Activated naive CD4-positive, alpha-beta T cell treated with anti-CD3 and anti-CD28 coated beads, Interleukin-2, amount 50 U/mL, for 72 hours (primary cell): ENCODE measurements at regions not wholly inside any gene's neighbourhood (a gene's known extent, or its start where the extent isn't known, plus 50 kb on each side); places are given as distances from the start of the nearest gene placed in this dataset.

Source experiments
- ATAC-seq, 2 donors: fragments of 150-1000 bp; cut with Tn5 transposase; 2 replicates each; pipeline ENCODE4 v1.10.0; 2021; ENCODE audit warnings: mild to moderate bottlenecking in 2 of 2, moderate library complexity in 2 of 2
- DNase-seq, 2 donors: peaks; one replicate each; pipeline ENCODE4 v3.0.0; 2021 to 2022; ENCODE audit warnings: low spot score in 2 of 2
- H3K27ac Mint-ChIP-seq, 2 donors: one replicate each; pipeline ENCODE4 v1.8.0; 2022; ENCODE audit warnings: mild to moderate bottlenecking in 2 of 2, mixed read lengths in 2 of 2
- H3K36me3 Mint-ChIP-seq, 2 donors: one replicate each; pipeline ENCODE4 v1.8.0; 2022; ENCODE audit warnings: mixed read lengths in 2 of 2
- H3K9me3 Mint-ChIP-seq, 2 donors: one replicate each; pipeline ENCODE4 v1.8.0; 2022; ENCODE audit warnings: mixed read lengths in 2 of 2

- ATAC-seq = no peak
- Mint-ChIP-seq H3K36me3 (peaks cover 0 to 5% of the 10 kb centered on the region in 2 donors), H3K27ac (no peak overlapping the region)
Observed at GRCh38 chr13:106898231-106898630, 330.3 kb upstream of the ARGLU1 start.

GRCh38 chr13:106888148-106888547 is 320.2 kb upstream of the ARGLU1 start:
- no peak overlapping the region for H3K27ac Mint-ChIP-seq
- no peak for ATAC-seq
- DNase-seq = no peak
- peaks cover 3 to 4% of the 10 kb centered on the region in 2 donors for H3K9me3 Mint-ChIP-seq
- no peaks in the 10 kb centered on the region for H3K36me3 Mint-ChIP-seq

More at GRCh38 chr13:106898231-106898630, 330.3 kb upstream of the ARGLU1 start:
- H3K9me3 Mint-ChIP-seq = no peaks in the 10 kb centered on the region
- no peak for DNase-seq

GRCh38 chr13:106887686-106888085 is 319.7 kb upstream of the ARGLU1 start:
- Mint-ChIP-seq H3K36me3 (no peaks in the 10 kb centered on the region), H3K27ac (no peak overlapping the region), H3K9me3 (peaks cover 3 to 4% of the 10 kb centered on the region in 2 donors)
- DNase-seq (no peak), ATAC-seq (no peak)

GRCh38 chr13:106883976-106884375 is 316.0 kb upstream of the ARGLU1 start:
- ATAC-seq (no peak), DNase-seq (no peak)
- H3K27ac Mint-ChIP-seq = no peak overlapping the region
- peaks cover 3 to 4% of the 10 kb centered on the region in 2 donors for H3K9me3 Mint-ChIP-seq
- H3K36me3 Mint-ChIP-seq = no peaks in the 10 kb centered on the region

GRCh38 chr13:106882246-106882645 is 314.3 kb upstream of the ARGLU1 start:
- Mint-ChIP-seq H3K27ac (no peak overlapping the region), H3K9me3 (no peaks in the 10 kb centered on the region), H3K36me3 (no peaks in the 10 kb centered on the region)

GRCh38 chr13:106879806-106880205 is 311.9 kb upstream of the ARGLU1 start:
- DNase-seq (no peak), ATAC-seq (no peak)
- H3K9me3 Mint-ChIP-seq = peaks cover 0 to 4% of the 10 kb centered on the region in 2 donors
- H3K36me3 Mint-ChIP-seq = no peaks in the 10 kb centered on the region
- no peak overlapping the region for H3K27ac Mint-ChIP-seq

More at GRCh38 chr13:106882246-106882645, 314.3 kb upstream of the ARGLU1 start:
- ATAC-seq = no peak
- no peak for DNase-seq

GRCh38 chr13:106874323-106874722 is 306.4 kb upstream of the ARGLU1 start:
- H3K27ac Mint-ChIP-seq = no peak overlapping the region
- DNase-seq (no peak), ATAC-seq (no peak)
- peaks cover 0 to 9% of the 10 kb centered on the region in 2 donors for H3K9me3 Mint-ChIP-seq
- H3K36me3 Mint-ChIP-seq = no peaks in the 10 kb centered on the region

GRCh38 chr13:106873810-106874209 is 305.9 kb upstream of the ARGLU1 start:
- no peak overlapping the region for H3K27ac Mint-ChIP-seq
- DNase-seq (no peak), ATAC-seq (no peak)
- H3K36me3 Mint-ChIP-seq = no peaks in the 10 kb centered on the region
- H3K9me3 Mint-ChIP-seq = peaks cover 0 to 10% of the 10 kb centered on the region in 2 donors

GRCh38 chr13:106867249-106867648 is 299.3 kb upstream of the ARGLU1 start:
- no peak for DNase-seq
- H3K27ac Mint-ChIP-seq = no peak overlapping the region
- no peak for ATAC-seq
- peaks cover 0 to 6% of the 10 kb centered on the region in 2 donors for H3K36me3 Mint-ChIP-seq
- peaks cover 5% of the 10 kb centered on the region in 2 donors for H3K9me3 Mint-ChIP-seq

- DNase-seq (no peak), ATAC-seq (no peak)
- Mint-ChIP-seq H3K27ac (no peak overlapping the region), H3K36me3 (peaks cover 0 to 6% of the 10 kb centered on the region in 2 donors), H3K9me3 (peaks cover 5% of the 10 kb centered on the region in 2 donors)
Observed at GRCh38 chr13:106865716-106866440, 297.9 kb upstream of the ARGLU1 start.

- Mint-ChIP-seq H3K9me3 (no peaks in the 10 kb centered on the region), H3K27ac (no peak overlapping the region), H3K36me3 (no peaks in the 10 kb centered on the region)
- no peak for DNase-seq
- ATAC-seq = no peak
Observed at GRCh38 chr13:106859533-106859904, 291.6 kb upstream of the ARGLU1 start.

GRCh38 chr13:106858903-106859532 is 291.1 kb upstream of the ARGLU1 start:
- Mint-ChIP-seq H3K27ac (no peak overlapping the region), H3K36me3 (no peaks in the 10 kb centered on the region), H3K9me3 (no peaks in the 10 kb centered on the region)
- ATAC-seq (no peak), DNase-seq (no peak)

- no peaks in the 10 kb centered on the region for H3K36me3 Mint-ChIP-seq
- DNase-seq (no peak), ATAC-seq (no peak)
- no peaks in the 10 kb centered on the region for H3K9me3 Mint-ChIP-seq
- H3K27ac Mint-ChIP-seq = no peak overlapping the region
Observed at GRCh38 chr13:106852436-106852835, 284.5 kb upstream of the ARGLU1 start.

- Mint-ChIP-seq H3K27ac (no peak overlapping the region), H3K9me3 (no peaks in the 10 kb centered on the region), H3K36me3 (no peaks in the 10 kb centered on the region)
- DNase-seq (no peak), ATAC-seq (no peak)
Observed at GRCh38 chr13:106850973-106851650, 283.2 kb upstream of the ARGLU1 start.

GRCh38 chr13:106846571-106847448 is 278.9 kb upstream of the ARGLU1 start:
- Mint-ChIP-seq H3K27ac (no peak overlapping the region), H3K36me3 (no peaks in the 10 kb centered on the region), H3K9me3 (no peaks in the 10 kb centered on the region)
- DNase-seq (no peak), ATAC-seq (no peak)

GRCh38 chr13:106836186-106836802 is 268.4 kb upstream of the ARGLU1 start:
- Mint-ChIP-seq H3K36me3 (peaks cover 0 to 4% of the 10 kb centered on the region in 2 donors), H3K27ac (no peak overlapping the region), H3K9me3 (peaks cover 3 to 7% of the 10 kb centered on the region in 2 donors)
- no peak for ATAC-seq
- DNase-seq = no peak
